ENCODE measurements at regions not wholly inside any gene's neighbourhood (a gene's known extent, or its start where the extent isn't known, plus 50 kb on each side); places are given as distances from the start of the nearest gene placed in this dataset.

DNA sequence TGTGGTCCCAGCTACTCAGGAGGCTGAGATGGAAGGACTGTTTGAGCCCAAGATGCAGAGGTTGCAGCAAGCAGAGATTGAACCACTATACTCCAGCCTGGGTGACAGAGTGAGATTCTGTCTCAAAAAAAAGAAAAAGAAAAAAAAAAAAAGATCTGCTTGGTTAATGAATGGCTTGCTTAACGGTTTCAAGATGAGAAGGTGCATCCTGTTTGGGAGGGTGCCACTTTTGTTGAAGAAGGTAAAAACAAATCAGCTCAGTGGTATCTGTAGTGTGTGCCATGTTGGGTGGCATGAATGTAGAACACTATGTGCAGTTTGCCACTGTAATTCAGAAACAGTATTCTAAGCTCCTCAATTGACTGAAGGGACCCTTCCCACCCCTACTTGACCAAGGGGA is 94.9 kb upstream of the ETV3 start:
- intact Hi-C loops (cut with DNase I; ENCODE audit: low total_unique reads), result no loop called here
- TF ChIP-seq POLR2A (IDR thresholded peaks at IDR 0.05), result no peak
- TF ChIP-seq, protein P1, sequence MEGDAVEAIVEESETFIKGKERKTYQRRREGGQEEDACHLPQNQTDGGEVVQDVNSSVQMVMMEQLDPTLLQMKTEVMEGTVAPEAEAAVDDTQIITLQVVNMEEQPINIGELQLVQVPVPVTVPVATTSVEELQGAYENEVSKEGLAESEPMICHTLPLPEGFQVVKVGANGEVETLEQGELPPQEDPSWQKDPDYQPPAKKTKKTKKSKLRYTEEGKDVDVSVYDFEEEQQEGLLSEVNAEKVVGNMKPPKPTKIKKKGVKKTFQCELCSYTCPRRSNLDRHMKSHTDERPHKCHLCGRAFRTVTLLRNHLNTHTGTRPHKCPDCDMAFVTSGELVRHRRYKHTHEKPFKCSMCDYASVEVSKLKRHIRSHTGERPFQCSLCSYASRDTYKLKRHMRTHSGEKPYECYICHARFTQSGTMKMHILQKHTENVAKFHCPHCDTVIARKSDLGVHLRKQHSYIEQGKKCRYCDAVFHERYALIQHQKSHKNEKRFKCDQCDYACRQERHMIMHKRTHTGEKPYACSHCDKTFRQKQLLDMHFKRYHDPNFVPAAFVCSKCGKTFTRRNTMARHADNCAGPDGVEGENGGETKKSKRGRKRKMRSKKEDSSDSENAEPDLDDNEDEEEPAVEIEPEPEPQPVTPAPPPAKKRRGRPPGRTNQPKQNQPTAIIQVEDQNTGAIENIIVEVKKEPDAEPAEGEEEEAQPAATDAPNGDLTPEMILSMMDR (IDR thresholded peaks at IDR 0.05), result no peak
- 11 to 37% methylated on average over 1 of the region's 1 CpG for WGBS, 2 donors
- H3K4me3 ChIP-seq (ENCODE audit: low read depth, poor library complexity, severe bottlenecking), result no peak overlapping the region
- DNase-seq (ENCODE audit: low spot score in 2 of 2), result no peak

GRCh38 chr1:157231846-157232525 is 93.8 kb upstream of the ETV3 start:
- no peak overlapping the region for H3K4me3 ChIP-seq (ENCODE audit: low read depth, poor library complexity, severe bottlenecking)
- TF ChIP-seq, protein P1 (IDR thresholded peaks at IDR 0.05), result no peak
- no peak for TF ChIP-seq POLR2A (IDR thresholded peaks at IDR 0.05)
- no peak for DNase-seq (ENCODE audit: low spot score in 2 of 2)
- intact Hi-C loops (cut with DNase I; ENCODE audit: low total_unique reads), result no loop called here
- 48 to 57% methylated on average over 4 of the region's 4 CpGs for WGBS, 2 donors

DNA sequence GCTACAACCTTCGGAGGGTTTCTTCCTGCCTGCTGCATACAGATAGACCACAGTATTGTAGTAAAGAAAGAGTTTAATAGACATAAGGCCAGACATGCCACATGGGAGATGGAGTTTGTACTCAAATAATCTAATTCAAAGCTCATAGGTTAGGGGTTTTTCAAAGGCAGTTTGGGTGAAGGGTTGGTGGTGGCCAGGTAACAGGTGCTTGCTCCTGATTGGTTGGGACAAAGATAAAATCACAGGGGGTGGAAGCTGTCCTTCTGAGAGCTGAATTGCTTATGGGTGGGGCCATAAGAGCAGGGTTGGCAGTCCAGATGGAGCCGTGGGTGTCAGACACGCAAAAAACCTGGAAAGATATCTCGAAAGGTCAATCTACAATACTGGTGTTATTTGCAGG is 92.3 kb upstream of the ETV3 start:
- no peak overlapping the region for H3K4me3 ChIP-seq (ENCODE audit: low read depth, poor library complexity, severe bottlenecking)
- 84 to 85% methylated on average over 4 of the region's 4 CpGs for WGBS, 2 donors
- intact Hi-C loops (cut with DNase I; ENCODE audit: low total_unique reads), result no loop called here
- DNase-seq (ENCODE audit: low spot score in 2 of 2), result no peak
- TF ChIP-seq, protein P1 (IDR thresholded peaks at IDR 0.05), result no peak
- no peak for TF ChIP-seq POLR2A (IDR thresholded peaks at IDR 0.05)

GRCh38 chr1:157227700-157228099 is 89.5 kb upstream of the ETV3 start:
- no peak overlapping the region for H3K4me3 ChIP-seq (ENCODE audit: low read depth, poor library complexity, severe bottlenecking)
- 77 to 84% methylated on average over 5 of the region's 5 CpGs for WGBS, 2 donors
- intact Hi-C loops (cut with DNase I; ENCODE audit: low total_unique reads), result no loop called here
- TF ChIP-seq POLR2A (IDR thresholded peaks at IDR 0.05), result no peak
- TF ChIP-seq, protein P1 (IDR thresholded peaks at IDR 0.05), result no peak
- no peak for DNase-seq (ENCODE audit: low spot score in 2 of 2)

DNA sequence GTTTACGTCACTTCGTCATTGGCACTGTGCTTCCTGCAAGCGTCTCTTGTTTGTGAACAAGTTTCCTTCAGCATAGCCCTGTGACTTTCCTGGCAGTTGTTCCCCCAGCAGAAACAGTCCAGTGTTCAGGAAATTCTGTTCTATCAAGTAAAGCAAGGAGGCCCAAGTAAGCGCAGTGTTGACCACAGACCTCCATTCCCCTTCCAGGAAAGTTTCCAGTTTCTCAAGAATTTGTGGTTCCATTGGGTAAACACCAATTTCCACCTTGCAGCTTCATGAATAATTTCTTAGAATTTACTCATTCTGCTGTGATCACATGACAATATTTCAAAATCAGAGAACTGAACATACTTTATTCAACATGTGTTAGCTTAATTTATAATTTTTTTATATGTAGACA is 88.5 kb upstream of the ETV3 start:
- TF ChIP-seq, protein P1 (IDR thresholded peaks at IDR 0.05), result no peak
- no peak for TF ChIP-seq POLR2A (IDR thresholded peaks at IDR 0.05)
- intact Hi-C loops (cut with DNase I; ENCODE audit: low total_unique reads), result no loop called here
- no peak overlapping the region for H3K4me3 ChIP-seq (ENCODE audit: low read depth, poor library complexity, severe bottlenecking)
- no peak for DNase-seq (ENCODE audit: low spot score in 2 of 2)
- WGBS, 2 donors, result 80 to 93% methylated on average over 4 of the region's 4 CpGs

- WGBS, 2 donors, result 66 to 91% methylated on average over 2 of the region's 2 CpGs
- DNase-seq (ENCODE audit: low spot score in 2 of 2), result no peak
- no peak for TF ChIP-seq POLR2A (IDR thresholded peaks at IDR 0.05)
- TF ChIP-seq, protein P1 (IDR thresholded peaks at IDR 0.05), result no peak
- intact Hi-C loops (cut with DNase I; ENCODE audit: low total_unique reads), result no loop called here
- H3K4me3 ChIP-seq (ENCODE audit: low read depth, poor library complexity, severe bottlenecking), result no peak overlapping the region
Measured at GRCh38 chr1:157219600-157219999, 81.4 kb upstream of the ETV3 start.

Data from lower leg skin (tissue), 4 donors.